OCI-LY1 (cell line): ENCODE measurements at regions not wholly inside any gene's neighbourhood (a gene's known extent, or its start where the extent isn't known, plus 50 kb on each side); places are given as distances from the start of the nearest gene placed in this dataset.

Experiments used
- EZH2 ChIP-seq: fragments of 200-600 bp; sonication (generic), shearing (Covaris generic); IDR thresholded peaks from 2 replicates; pipeline ENCODE4 v1.8.0; 2017; ENCODE audit warnings: borderline replicate concordance, mixed run types, mild to moderate bottlenecking, antibody characterized with exemption, low read length, moderate library complexity, mixed read lengths
- TF ChIP-seq, protein P1 (sequence below): fragments of 200-600 bp; sonication (generic), shearing (Covaris generic); IDR thresholded peaks from 2 replicates; pipeline ENCODE4 v1.5.1; 2017; ENCODE audit warnings: mild to moderate bottlenecking, antibody characterized with exemption, low read length, moderate library complexity, mixed read lengths

DNA sequence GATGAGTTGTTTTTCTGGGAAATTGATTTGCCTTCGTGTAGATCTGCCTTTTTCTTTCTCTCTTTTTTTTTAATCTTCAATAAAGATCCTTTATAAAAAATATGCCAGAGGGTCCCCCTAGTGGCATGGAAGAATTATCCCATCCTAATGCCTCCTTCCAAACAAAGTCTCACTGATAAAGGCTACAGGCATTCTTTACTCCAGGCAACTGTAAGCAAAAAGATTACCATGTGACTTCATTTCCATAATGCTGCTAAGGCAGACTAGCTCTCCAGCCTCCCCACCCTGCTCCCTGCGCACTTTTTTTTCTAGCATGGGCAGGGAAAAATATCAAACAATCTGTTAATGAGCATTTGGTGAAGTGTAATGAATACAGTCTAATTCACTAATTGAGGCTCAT lies 220.2 kb upstream of the CDH8 start:
- TF ChIP-seq, protein P1, sequence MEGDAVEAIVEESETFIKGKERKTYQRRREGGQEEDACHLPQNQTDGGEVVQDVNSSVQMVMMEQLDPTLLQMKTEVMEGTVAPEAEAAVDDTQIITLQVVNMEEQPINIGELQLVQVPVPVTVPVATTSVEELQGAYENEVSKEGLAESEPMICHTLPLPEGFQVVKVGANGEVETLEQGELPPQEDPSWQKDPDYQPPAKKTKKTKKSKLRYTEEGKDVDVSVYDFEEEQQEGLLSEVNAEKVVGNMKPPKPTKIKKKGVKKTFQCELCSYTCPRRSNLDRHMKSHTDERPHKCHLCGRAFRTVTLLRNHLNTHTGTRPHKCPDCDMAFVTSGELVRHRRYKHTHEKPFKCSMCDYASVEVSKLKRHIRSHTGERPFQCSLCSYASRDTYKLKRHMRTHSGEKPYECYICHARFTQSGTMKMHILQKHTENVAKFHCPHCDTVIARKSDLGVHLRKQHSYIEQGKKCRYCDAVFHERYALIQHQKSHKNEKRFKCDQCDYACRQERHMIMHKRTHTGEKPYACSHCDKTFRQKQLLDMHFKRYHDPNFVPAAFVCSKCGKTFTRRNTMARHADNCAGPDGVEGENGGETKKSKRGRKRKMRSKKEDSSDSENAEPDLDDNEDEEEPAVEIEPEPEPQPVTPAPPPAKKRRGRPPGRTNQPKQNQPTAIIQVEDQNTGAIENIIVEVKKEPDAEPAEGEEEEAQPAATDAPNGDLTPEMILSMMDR: 0 out of 2 replicates have a peak, but pooled peaks have one; percentile 15
- TF ChIP-seq EZH2: no peak
